KOPT-K1 (cell line): ENCODE measurements at regions not wholly inside any gene's neighbourhood (a gene's known extent, or its start where the extent isn't known, plus 50 kb on each side); places are given as distances from the start of the nearest gene placed in this dataset.

Source experiments
- H3K27ac ChIP-seq: fragments of 200-600 bp; sonication (generic); 2 replicates; pipeline ENCODE4 v1.5.1; 2016; ENCODE audit warnings: antibody characterized with exemption, mild to moderate bottlenecking, low read depth, low read length; ENCODE audit not compliant: poor library complexity, severe bottlenecking
- H3K36me3 ChIP-seq: fragments of 200-600 bp; sonication (generic); 2 replicates; pipeline ENCODE4 v1.5.1; 2017; ENCODE audit warnings: antibody characterized with exemption, mild to moderate bottlenecking, low read length, moderate library complexity; ENCODE audit not compliant: insufficient read depth
- H3K9me3 ChIP-seq: fragments of 200-600 bp; sonication (generic); 2 replicates; pipeline ENCODE4 v1.5.1; 2017; ENCODE audit warnings: antibody characterized with exemption, low read length, mild to moderate bottlenecking; ENCODE audit not compliant: insufficient read depth, poor library complexity, severe bottlenecking

GRCh38 chr3:22886439-22887068 is 316.6 kb upstream of the UBE2E2 start:
- H3K9me3 ChIP-seq = no peaks in the 10 kb centered on the region
- no peak overlapping the region for H3K27ac ChIP-seq
- H3K36me3 ChIP-seq = no peaks in the 10 kb centered on the region

DNA sequence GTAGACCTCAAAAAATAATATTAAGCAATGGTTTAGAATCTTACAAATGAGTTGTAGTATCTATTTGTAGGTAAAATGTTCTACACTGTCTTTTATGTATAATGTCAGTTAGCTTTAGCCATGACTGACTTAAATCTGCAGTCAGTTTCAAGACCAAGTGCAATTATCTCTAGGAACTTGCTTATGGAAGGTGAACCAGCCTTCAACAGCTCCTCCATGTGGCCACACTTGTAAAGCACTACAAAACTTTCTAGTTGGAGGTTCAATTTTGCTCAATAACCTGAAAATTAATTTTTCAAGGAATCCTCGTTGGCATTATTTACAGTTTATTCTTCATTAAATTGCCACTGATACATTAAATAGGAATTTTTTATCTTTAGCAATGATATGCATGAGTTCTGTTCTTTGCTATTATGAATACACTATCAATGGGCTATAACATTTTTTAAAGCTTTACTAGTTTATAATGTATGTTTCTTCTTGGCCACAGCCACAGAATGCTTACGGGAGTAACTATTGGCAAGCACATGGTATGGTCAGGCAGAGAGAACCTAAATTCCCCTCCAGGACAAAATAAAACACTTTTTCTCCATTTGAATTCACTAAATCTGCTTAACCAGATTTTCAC is 315.3 kb upstream of the UBE2E2 start:
- no peaks in the 10 kb centered on the region for H3K9me3 ChIP-seq
- no peaks in the 10 kb centered on the region for H3K36me3 ChIP-seq
- no peak overlapping the region for H3K27ac ChIP-seq

GRCh38 chr3:22893101-22893500 is 310.0 kb upstream of the UBE2E2 start:
- H3K27ac ChIP-seq = no peak overlapping the region
- H3K36me3 ChIP-seq = no peaks in the 10 kb centered on the region

GRCh38 chr3:22893644-22894325 is 309.3 kb upstream of the UBE2E2 start:
- Histone ChIP-seq H3K36me3 (no peaks in the 10 kb centered on the region), H3K27ac (no peak overlapping the region)

More at GRCh38 chr3:22893101-22893500, 310.0 kb upstream of the UBE2E2 start:
- H3K9me3 ChIP-seq = no peaks in the 10 kb centered on the region

DNA sequence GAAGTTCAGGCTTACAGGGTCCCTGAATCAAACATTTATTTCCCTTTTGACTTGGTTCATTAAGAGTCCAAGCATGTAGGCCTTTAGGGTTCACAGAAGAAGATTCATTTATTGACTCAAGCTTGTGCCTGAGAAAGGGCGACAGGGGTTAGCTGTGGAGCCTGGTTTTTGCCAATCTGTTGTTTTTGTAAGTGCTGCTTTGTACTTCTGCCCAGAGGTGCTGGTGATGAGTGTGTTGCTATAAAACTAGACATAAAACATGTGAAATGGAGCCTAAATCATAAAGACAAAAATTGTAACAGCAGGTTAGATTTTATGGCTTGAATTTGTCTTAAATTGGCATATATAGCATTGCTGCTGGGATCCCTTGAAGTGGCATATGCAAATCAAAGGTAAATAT is 308.3 kb upstream of the UBE2E2 start:
- Histone ChIP-seq H3K9me3 (no peaks in the 10 kb centered on the region), H3K27ac (no peak overlapping the region), H3K36me3 (no peaks in the 10 kb centered on the region)

More at GRCh38 chr3:22893644-22894325, 309.3 kb upstream of the UBE2E2 start:
- no peaks in the 10 kb centered on the region for H3K9me3 ChIP-seq

GRCh38 chr3:22895671-22896070 is 307.5 kb upstream of the UBE2E2 start:
- H3K9me3 ChIP-seq = no peaks in the 10 kb centered on the region
- no peak overlapping the region for H3K27ac ChIP-seq

DNA sequence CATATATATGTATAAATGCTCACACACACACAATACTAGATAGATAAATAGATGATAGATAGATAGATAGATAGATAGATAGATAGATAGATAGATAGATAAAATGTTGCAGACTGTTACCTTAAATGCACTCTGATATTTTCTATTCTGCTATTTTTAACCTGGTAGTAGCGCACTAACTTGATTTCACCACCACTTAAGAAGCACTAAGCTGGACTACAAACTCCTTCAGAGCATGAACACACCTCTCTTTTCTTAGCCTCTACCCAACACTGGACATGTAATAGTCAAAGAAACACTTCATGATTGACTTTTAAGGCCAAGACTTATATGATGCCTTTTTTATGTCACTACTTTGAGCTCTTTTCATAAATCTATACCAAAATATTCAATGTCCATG is 304.6 kb upstream of the UBE2E2 start:
- Histone ChIP-seq H3K27ac (no peak overlapping the region), H3K36me3 (no peaks in the 10 kb centered on the region), H3K9me3 (peaks cover 6% of the 10 kb centered on the region)

More at GRCh38 chr3:22895671-22896070, 307.5 kb upstream of the UBE2E2 start:
- H3K36me3 ChIP-seq = no peaks in the 10 kb centered on the region

GRCh38 chr3:22899441-22899840 is 303.7 kb upstream of the UBE2E2 start:
- Histone ChIP-seq H3K9me3 (peaks cover 6% of the 10 kb centered on the region), H3K27ac (no peak overlapping the region), H3K36me3 (no peaks in the 10 kb centered on the region)

- Histone ChIP-seq H3K36me3 (no peaks in the 10 kb centered on the region), H3K27ac (no peak overlapping the region), H3K9me3 (peaks cover 6% of the 10 kb centered on the region)
Measured at GRCh38 chr3:22900296-22900695, 302.8 kb upstream of the UBE2E2 start.

GRCh38 chr3:22901684-22902083 is 301.4 kb upstream of the UBE2E2 start:
- Histone ChIP-seq H3K9me3 (peaks cover 6% of the 10 kb centered on the region), H3K36me3 (no peaks in the 10 kb centered on the region), H3K27ac (no peak overlapping the region)

DNA sequence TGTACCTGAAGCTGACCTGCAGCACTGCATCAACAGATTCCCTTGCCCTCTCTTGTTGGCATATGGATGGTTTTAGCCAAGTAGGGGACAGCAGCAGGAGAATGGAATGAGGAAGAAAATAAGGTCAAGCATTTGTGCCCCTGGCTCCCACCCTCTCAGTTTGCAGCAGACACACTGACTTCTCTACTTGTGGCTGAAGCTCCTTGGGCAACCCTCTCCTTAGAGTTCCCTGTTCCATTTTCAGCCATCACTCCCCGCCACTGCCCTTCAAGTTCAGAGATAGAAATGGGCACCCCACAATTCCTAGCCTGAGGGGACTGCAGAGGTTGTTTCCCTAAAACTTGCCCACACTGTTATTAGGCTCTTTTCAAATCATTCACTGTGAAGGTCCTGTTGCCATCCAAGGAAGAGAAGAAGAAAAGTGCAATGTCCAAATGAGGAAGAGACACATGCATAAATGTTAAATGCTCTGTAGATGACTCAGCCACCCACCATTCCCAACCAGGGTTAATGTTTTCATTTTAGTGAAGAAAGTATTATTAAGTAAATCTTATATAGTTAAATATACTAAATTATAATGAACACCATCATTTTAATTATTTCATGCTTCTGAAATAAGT is 295.9 kb upstream of the UBE2E2 start:
- Histone ChIP-seq H3K36me3 (no peaks in the 10 kb centered on the region), H3K27ac (no peak overlapping the region), H3K9me3 (no peaks in the 10 kb centered on the region)

DNA sequence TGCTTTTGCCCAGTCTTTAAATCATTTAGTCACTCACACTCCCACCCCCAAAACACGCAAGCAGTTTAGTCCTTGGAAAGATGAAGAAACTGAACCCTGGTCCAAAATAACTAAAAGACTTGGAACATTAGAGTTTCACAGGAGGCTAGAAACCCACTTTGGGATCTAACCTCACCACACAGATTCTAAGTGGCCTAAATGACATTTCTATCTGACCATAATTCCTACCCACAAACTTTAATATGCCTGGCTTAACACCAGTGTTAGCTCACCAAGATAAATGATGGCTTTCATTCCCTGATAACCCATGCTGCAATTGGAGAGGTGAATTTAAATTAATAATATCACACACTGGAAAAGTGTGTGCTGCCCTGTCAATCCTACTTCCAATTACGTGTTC is 295.3 kb upstream of the UBE2E2 start:
- H3K36me3 ChIP-seq = no peaks in the 10 kb centered on the region
- H3K9me3 ChIP-seq = no peaks in the 10 kb centered on the region

GRCh38 chr3:22908989-22909507 is 294.1 kb upstream of the UBE2E2 start:
- H3K27ac ChIP-seq = no peak overlapping the region
- no peaks in the 10 kb centered on the region for H3K36me3 ChIP-seq
- H3K9me3 ChIP-seq = no peaks in the 10 kb centered on the region

More for the DNA sequence above, 295.3 kb upstream of the UBE2E2 start:
- H3K27ac ChIP-seq = no peak overlapping the region

- no peak overlapping the region for H3K27ac ChIP-seq
- no peaks in the 10 kb centered on the region for H3K9me3 ChIP-seq
- no peaks in the 10 kb centered on the region for H3K36me3 ChIP-seq
Measured at GRCh38 chr3:22916933-22917332, 286.2 kb upstream of the UBE2E2 start.

- no peaks in the 10 kb centered on the region for H3K9me3 ChIP-seq
- H3K36me3 ChIP-seq = no peaks in the 10 kb centered on the region
- no peak overlapping the region for H3K27ac ChIP-seq
Measured at GRCh38 chr3:22920006-22920405, 283.1 kb upstream of the UBE2E2 start.
